HepG2 (cell line): ENCODE measurements at regions not wholly inside any gene's neighbourhood (a gene's known extent, or its start where the extent isn't known, plus 50 kb on each side); places are given as distances from the start of the nearest gene placed in this dataset.

Experiments used
- ATAC-seq: fragments of 200-7000 bp; cut with Tn5 transposase; 3 replicates; pipeline ENCODE4 v1.9.1; 2020; ENCODE audit warnings: mild to moderate bottlenecking, moderate library complexity
- BruUV-seq: library from RNA; stranded (reverse); fragments of 400-500 nt; replicated peaks from 2 replicates; lab custom pipeline; 2021; lab: Mats Ljungman, UMichigan
- CTCF ChIA-PET: fragments of 300-600 bp; formaldehyde crosslinking; extraction: SDS; loops from one replicate; lab custom pipeline; 2021; ENCODE audit warnings: low total read pairs, inconsistent platforms, low intra/inter-chr PET ratio; lab: Yijun Ruan, JAX
- POLR2A ChIA-PET: fragments of 350-600 bp; sonication (Branson Sonifier 250); formaldehyde crosslinking; loops from one replicate; lab custom pipeline; 2020; ENCODE audit warnings: antibody characterized with exemption, inconsistent platforms; lab: Yijun Ruan, JAX
- DNase-seq: peaks from one replicate; pipeline ENCODE4 v3.0.0-alpha.2; 2015; ENCODE audit warnings: low spot score
- FAIRE-seq: peaks from 3 replicates; lab custom pipeline; 2011; peaks lifted over from hg19 to GRCh38; lab: Jason Lieb, UNC
- H2AFZ ChIP-seq: one replicate; pipeline ENCODE4 v1.6.1; 2011; ENCODE audit warnings: low read length, inconsistent platforms
- H3K27ac ChIP-seq: fragments of 300-600 bp; 3 replicates; pipeline ENCODE4 v1.8.0; 2011; ENCODE audit warnings: mixed run types, mild to moderate bottlenecking, mixed read lengths, low read length, inconsistent platforms; ENCODE audit not compliant: insufficient read depth; ENCODE audit errors: extremely low read length
- H3K27me3 ChIP-seq, 2 experiments: fragments of 200-600 bp in 1 of 2; 2 replicates in 1 of 2; 3 replicates in 1 of 2; pipeline versions ENCODE4 v1.6.0 to v1.8.0; 2011; ENCODE audit warnings: low read length in 2 of 2, mild to moderate bottlenecking in 2 of 2, moderate library complexity in 2 of 2, inconsistent platforms in 1 of 2; ENCODE audit not compliant: insufficient read depth in 2 of 2, control insufficient read depth in 1 of 2
- H3K36me3 ChIP-seq, 2 experiments: fragments of 200-600 bp in 1 of 2; replicated peaks in 1 of 2; 2 replicates in 1 of 2; 3 replicates in 1 of 2; pipeline versions ENCODE4 v1.5.1 to v1.8.0; 2011; ENCODE audit warnings: low read length in 2 of 2, inconsistent platforms in 1 of 2; ENCODE audit not compliant: insufficient read depth in 2 of 2, control insufficient read depth in 1 of 2
- H3K4me1 ChIP-seq: 2 replicates; pipeline ENCODE4 v1.5.1; 2012; ENCODE audit warnings: low read length, inconsistent platforms; ENCODE audit not compliant: insufficient read depth
- H3K4me2 ChIP-seq: 2 replicates; pipeline ENCODE4 v1.6.0; 2011; ENCODE audit warnings: low read depth, low read length, inconsistent platforms
- H3K4me3 ChIP-seq, 3 experiments: fragments of 200-600 bp in 1 of 3; sonication (generic), shearing (Covaris generic) in 1 of 3; replicated peaks in 1 of 3; 2 replicates each; pipeline ENCODE4 v1.5.1; 2011 to 2016; ENCODE audit warnings: low read length in 3 of 3, inconsistent platforms in 2 of 3, low read depth in 2 of 3, mild to moderate bottlenecking in 2 of 3, control low read depth in 1 of 3, mixed read lengths in 1 of 3; ENCODE audit not compliant: insufficient read depth in 1 of 3
- H3K79me2 ChIP-seq: one replicate; pipeline ENCODE4 v1.6.1; 2011; ENCODE audit warnings: low read length, inconsistent platforms; ENCODE audit not compliant: insufficient read depth
- H3K9ac ChIP-seq: 2 replicates; pipeline ENCODE4 v1.6.0; 2011; ENCODE audit warnings: mild to moderate bottlenecking, low read depth, low read length, inconsistent platforms; ENCODE audit not compliant: insufficient read depth
- H3K9me3 ChIP-seq: 2 replicates; pipeline ENCODE4 v1.5.1; 2012; ENCODE audit warnings: mild to moderate bottlenecking, low read length
- H4K20me1 ChIP-seq: 2 replicates; pipeline ENCODE4 v1.6.0; 2011; ENCODE audit warnings: inconsistent platforms, mild to moderate bottlenecking, low read length, moderate library complexity; ENCODE audit not compliant: insufficient read depth
- CREB1 ChIP-seq, 2 experiments: fragments of 450-650 bp in 1 of 2; IDR thresholded peaks; 2 replicates each; pipeline ENCODE4 v1.6.1; 2016 to 2017; ENCODE audit warnings: control low read depth in 1 of 2, mild to moderate bottlenecking in 1 of 2, missing compliant biosample characterization in 1 of 2, missing genetic modification characterization in 1 of 2
- EZH2 ChIP-seq: conservative IDR thresholded peaks from 2 replicates; pipeline ENCODE4 v1.6.1; 2012; ENCODE audit warnings: mild to moderate bottlenecking, low read depth, low read length, moderate library complexity
- HCFC1 ChIP-seq: fragments of 150-350 bp; IDR thresholded peaks from 2 replicates; pipeline ENCODE4 v1.6.1; 2014; ENCODE audit warnings: low read depth, low read length
- HNF4G ChIP-seq, 2 experiments: sonication (generic) in 1 of 2; formaldehyde crosslinking in 1 of 2; IDR thresholded peaks; 2 replicates each; pipeline versions ENCODE4 v1.4.0 to v1.6.1; 2011 to 2020; ENCODE audit warnings: borderline replicate concordance in 2 of 2, low read depth in 2 of 2, mild to moderate bottlenecking in 2 of 2, low read length in 1 of 2, missing genetic modification reagents in 1 of 2, moderate library complexity in 1 of 2
- LCORL ChIP-seq, 2 experiments: fragments of 450-650 bp in 1 of 2; sonication (generic) in 1 of 2; formaldehyde crosslinking in 1 of 2; IDR thresholded peaks; 2 replicates each; pipeline versions ENCODE4 v1.5.0 to v1.6.1; 2017 to 2020; ENCODE audit warnings: antibody characterized with exemption in 1 of 2, missing genetic modification reagents in 1 of 2
- PHF20 ChIP-seq: sonication (generic); formaldehyde crosslinking; IDR thresholded peaks from 2 replicates; pipeline ENCODE4 v1.5.0; 2020; ENCODE audit warnings: mild to moderate bottlenecking, missing genetic modification reagents
- POGZ ChIP-seq: sonication (generic); formaldehyde crosslinking; IDR thresholded peaks from 2 replicates; pipeline ENCODE4 v1.4.0; 2020; ENCODE audit warnings: mild to moderate bottlenecking, missing genetic modification reagents
- RARA ChIP-seq: IDR thresholded peaks from 2 replicates; pipeline ENCODE4 v1.6.1; 2016; ENCODE audit warnings: missing genetic modification reagents, missing compliant biosample characterization
- SMAD1 ChIP-seq: sonication (generic); formaldehyde crosslinking; IDR thresholded peaks from 2 replicates; pipeline ENCODE4 v1.4.0; 2020; ENCODE audit warnings: missing genetic modification reagents, low read depth, mild to moderate bottlenecking, borderline replicate concordance
- ZBTB2 ChIP-seq: sonication (generic); formaldehyde crosslinking; IDR thresholded peaks from 2 replicates; pipeline ENCODE4 v1.8.0; 2022; ENCODE audit warnings: low read depth, missing genetic modification reagents
- ZNF121 ChIP-seq: sonication (generic); formaldehyde crosslinking; IDR thresholded peaks from 2 replicates; pipeline ENCODE4 v1.5.0; 2020; ENCODE audit warnings: mild to moderate bottlenecking, missing genetic modification reagents
- ZNF383 ChIP-seq: sonication (generic); formaldehyde crosslinking; IDR thresholded peaks from 2 replicates; pipeline ENCODE4 v1.4.0; 2020; ENCODE audit warnings: missing genetic modification reagents, mild to moderate bottlenecking, borderline replicate concordance
- ZNF850 ChIP-seq: sonication (generic); formaldehyde crosslinking; conservative IDR thresholded peaks from 2 replicates; pipeline ENCODE4 v1.9.0; 2021; ENCODE audit warnings: mild to moderate bottlenecking, missing genetic modification reagents
- WGBS: methylation state at CpG from one replicate; pipeline ENCODE4 v1.1.6; 2017; ENCODE audit warnings: low lambda C conversion rate; 5-methylcytosine and 5-hydroxymethylcytosine counted together
- in situ Hi-C: cut with HindIII; loops from 2 replicates; pipeline ENCODE4 v1.10.0; 2017; ENCODE audit warnings: low pct_unique_long_range_greater_than_20kb; ENCODE audit not compliant: extremely low pct_ligation_motif_present
- intact Hi-C: fragments of 100-400 bp; cut with micrococcal nuclease; formaldehyde crosslinking; loops from one replicate; pipeline ENCODE4 v1.10.0; 2022; ENCODE audit not compliant: unreplicated experiment
- TF ChIP-seq, protein P1 (sequence below): sonication (generic); formaldehyde crosslinking; IDR thresholded peaks from 2 replicates; pipeline ENCODE4 v1.4.0; 2020; ENCODE audit warnings: mild to moderate bottlenecking, missing genetic modification reagents

- FAIRE-seq (no peak), ATAC-seq (no peak), DNase-seq (no peak)
- H3K36me3 ChIP-seq, result no peaks in the 10 kb centered on the region
- no peak for TF ChIP-seq EZH2
- TF ChIP-seq HNF4G (IDR thresholded peaks at IDR 0.05; ENCODE audit: borderline replicate concordance, low read depth, low read length), result no peak
- no peak for TF ChIP-seq HNF4G (CRISPR knock-in tag; IDR thresholded peaks at IDR 0.05; ENCODE audit: borderline replicate concordance, low read depth)
- TF ChIP-seq POGZ, result no peak
- TF ChIP-seq, protein P1, sequence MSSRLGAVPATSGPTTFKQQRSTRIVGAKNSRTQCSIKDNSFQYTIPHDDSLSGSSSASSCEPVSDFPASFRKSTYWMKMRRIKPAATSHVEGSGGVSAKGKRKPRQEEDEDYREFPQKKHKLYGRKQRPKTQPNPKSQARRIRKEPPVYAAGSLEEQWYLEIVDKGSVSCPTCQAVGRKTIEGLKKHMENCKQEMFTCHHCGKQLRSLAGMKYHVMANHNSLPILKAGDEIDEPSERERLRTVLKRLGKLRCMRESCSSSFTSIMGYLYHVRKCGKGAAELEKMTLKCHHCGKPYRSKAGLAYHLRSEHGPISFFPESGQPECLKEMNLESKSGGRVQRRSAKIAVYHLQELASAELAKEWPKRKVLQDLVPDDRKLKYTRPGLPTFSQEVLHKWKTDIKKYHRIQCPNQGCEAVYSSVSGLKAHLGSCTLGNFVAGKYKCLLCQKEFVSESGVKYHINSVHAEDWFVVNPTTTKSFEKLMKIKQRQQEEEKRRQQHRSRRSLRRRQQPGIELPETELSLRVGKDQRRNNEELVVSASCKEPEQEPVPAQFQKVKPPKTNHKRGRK (CRISPR knock-in tag), result no peak
- in situ Hi-C loops, result no loop called here
- peaks cover 7% of the 10 kb centered on the region; the same call in 1 of the 2 replicates for H3K4me1 ChIP-seq
- no peak overlapping the region for H3K27ac ChIP-seq
- H3K4me2 ChIP-seq, result no peak overlapping the region
- H4K20me1 ChIP-seq, result no peaks in the 10 kb centered on the region
- ChIA-PET CTCF (no interaction called here), POLR2A (no interaction called here)
- intact Hi-C loops, result no loop called here
- no peak overlapping the region for H3K4me3 ChIP-seq
- no peaks in the 10 kb centered on the region for H3K9me3 ChIP-seq
- no peak overlapping the region for H3K9ac ChIP-seq
- 5% methylated on average over 2 of the region's 2 CpGs for WGBS
- H3K27me3 ChIP-seq, result no peaks in the 10 kb centered on the region; a peak in 1 of 5 replicates
- BruUV-seq, result no TSS peak
- no peak overlapping the region for H2AFZ ChIP-seq
- H3K79me2 ChIP-seq, result no peaks in the 10 kb centered on the region
Observed at GRCh38 chr13:107095876-107096275, 527.9 kb upstream of the ARGLU1 start.

DNA sequence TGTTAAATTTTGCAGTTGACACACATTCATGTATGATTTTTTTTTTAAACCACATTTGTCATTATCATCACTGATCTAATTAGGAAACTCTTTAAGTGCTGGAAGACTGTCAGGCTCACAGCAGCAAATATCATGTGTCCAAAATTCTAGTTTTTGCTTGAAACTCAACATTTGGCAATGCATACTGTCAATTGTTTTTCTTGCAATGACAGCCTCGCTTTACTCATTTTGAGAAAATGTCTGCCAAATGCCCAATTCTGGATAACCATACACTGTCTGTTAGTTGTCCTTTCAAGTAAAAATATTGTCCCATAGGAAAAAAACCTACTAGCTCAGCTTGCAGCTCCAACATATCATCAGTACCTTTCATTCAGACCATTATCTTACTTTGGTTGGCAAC lies 523.9 kb upstream of the ARGLU1 start:
- H3K79me2 ChIP-seq, result no peaks in the 10 kb centered on the region
- ChIA-PET POLR2A (no interaction called here), CTCF (no interaction called here)
- intact Hi-C loops (no loop called here), in situ Hi-C loops (no loop called here)
- H3K4me1 ChIP-seq, result no peaks in the 10 kb centered on the region
- no peak overlapping the region for H2AFZ ChIP-seq
- TF ChIP-seq ZNF121, result no peak
- TF ChIP-seq ZBTB2 (CRISPR knock-in tag), result no peak
- no peak for TF ChIP-seq ZNF383 (CRISPR knock-in tag)
- no peak for TF ChIP-seq RARA (CRISPR knock-in tag)
- TF ChIP-seq LCORL (IDR thresholded peaks at IDR 0.05), result no peak
- no peak for TF ChIP-seq LCORL (CRISPR knock-in tag; IDR thresholded peaks at IDR 0.05)
- no peak for TF ChIP-seq CREB1 (IDR thresholded peaks at IDR 0.05)
- TF ChIP-seq CREB1 (CRISPR knock-in tag; IDR thresholded peaks at IDR 0.05), result no peak
- TF ChIP-seq HCFC1, result no peak
- TF ChIP-seq PHF20 (CRISPR knock-in tag), result no peak
- no peak for TF ChIP-seq ZNF850 (CRISPR knock-in tag)
- no peak for TF ChIP-seq SMAD1 (CRISPR knock-in tag)
- no peaks in the 10 kb centered on the region for H3K9me3 ChIP-seq
- no peak overlapping the region for H3K4me3 ChIP-seq
- H4K20me1 ChIP-seq, result no peaks in the 10 kb centered on the region
- no peak overlapping the region for H3K27ac ChIP-seq
- H3K9ac ChIP-seq, result no peak overlapping the region
- H3K4me2 ChIP-seq, result no peak overlapping the region
- DNase-seq (no peak), FAIRE-seq (no peak), ATAC-seq (no peak)
- 21% methylated on average over 1 of the region's 1 CpG for WGBS
- no TSS peak for BruUV-seq
- H3K27me3 ChIP-seq, result no peaks in the 10 kb centered on the region; a peak in 1 of 5 replicates
- H3K36me3 ChIP-seq, result no peaks in the 10 kb centered on the region
